ENCODE measurements at regions not wholly inside any gene's neighbourhood (a gene's known extent, or its start where the extent isn't known, plus 50 kb on each side); places are given as distances from the start of the nearest gene placed in this dataset.

DNA sequence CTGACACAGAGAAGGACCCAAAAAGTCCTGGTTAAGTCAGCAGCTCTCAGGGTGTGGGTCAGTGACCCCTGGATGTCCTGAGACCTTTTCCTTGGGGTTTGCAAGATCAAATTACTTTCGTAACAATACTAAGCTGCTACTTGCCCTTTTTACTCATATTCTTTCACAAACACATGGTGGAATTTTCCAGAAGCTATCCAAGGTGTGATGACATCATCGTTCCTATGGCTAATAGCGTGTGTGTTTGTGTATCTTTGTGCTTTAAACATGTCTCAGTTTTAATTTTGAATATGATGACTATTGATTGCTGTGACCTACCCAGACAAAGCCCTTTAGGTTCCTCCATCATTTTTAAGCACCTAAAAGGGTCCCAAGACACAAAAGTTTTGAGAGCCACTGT, 176.2 kb downstream of the PHETA1 start:
- Histone ChIP-seq H3K4me2 (no peak overlapping the region), H3K27ac (no peak overlapping the region), H3K9me3 (ENCODE audit: low read depth) (no peaks in the 10 kb centered on the region), H3K27me3 (peaks cover 4% of the 10 kb centered on the region), H3K4me1 (ENCODE audit: insufficient read depth) (no peaks in the 10 kb centered on the region), H3K4me3 (no peak overlapping the region), H3K36me3 (replicated peaks; ENCODE audit: insufficient read depth, low read depth) (no peaks in the 10 kb centered on the region), H3K9me2 (replicated peaks; ENCODE audit: insufficient read depth) (no peaks in the 10 kb centered on the region), H3K79me2 (no peaks in the 10 kb centered on the region), H2AFZ (no peak overlapping the region), H4K20me1 (ENCODE audit: insufficient read depth, poor library complexity, severe bottlenecking) (no peaks in the 10 kb centered on the region)
- no peak for DNase-seq (ENCODE audit: low spot score)
- TF ChIP-seq EZH2 (IDR thresholded peaks at IDR 0.05; ENCODE audit: borderline replicate concordance) (no peak), EZH2phosphoT487 (IDR thresholded peaks at IDR 0.05; ENCODE audit: low read depth, severe bottlenecking, unreplicated experiment) (no peak)
- TF ChIP-seq, protein P1, sequence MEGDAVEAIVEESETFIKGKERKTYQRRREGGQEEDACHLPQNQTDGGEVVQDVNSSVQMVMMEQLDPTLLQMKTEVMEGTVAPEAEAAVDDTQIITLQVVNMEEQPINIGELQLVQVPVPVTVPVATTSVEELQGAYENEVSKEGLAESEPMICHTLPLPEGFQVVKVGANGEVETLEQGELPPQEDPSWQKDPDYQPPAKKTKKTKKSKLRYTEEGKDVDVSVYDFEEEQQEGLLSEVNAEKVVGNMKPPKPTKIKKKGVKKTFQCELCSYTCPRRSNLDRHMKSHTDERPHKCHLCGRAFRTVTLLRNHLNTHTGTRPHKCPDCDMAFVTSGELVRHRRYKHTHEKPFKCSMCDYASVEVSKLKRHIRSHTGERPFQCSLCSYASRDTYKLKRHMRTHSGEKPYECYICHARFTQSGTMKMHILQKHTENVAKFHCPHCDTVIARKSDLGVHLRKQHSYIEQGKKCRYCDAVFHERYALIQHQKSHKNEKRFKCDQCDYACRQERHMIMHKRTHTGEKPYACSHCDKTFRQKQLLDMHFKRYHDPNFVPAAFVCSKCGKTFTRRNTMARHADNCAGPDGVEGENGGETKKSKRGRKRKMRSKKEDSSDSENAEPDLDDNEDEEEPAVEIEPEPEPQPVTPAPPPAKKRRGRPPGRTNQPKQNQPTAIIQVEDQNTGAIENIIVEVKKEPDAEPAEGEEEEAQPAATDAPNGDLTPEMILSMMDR (IDR thresholded peaks at IDR 0.05; ENCODE audit: poor library complexity), result no peak
- WGBS (ENCODE audit: low lambda C conversion rate, missing lambda C conversion rate), result 76% methylated on average over 3 of the region's 3 CpGs

DNA sequence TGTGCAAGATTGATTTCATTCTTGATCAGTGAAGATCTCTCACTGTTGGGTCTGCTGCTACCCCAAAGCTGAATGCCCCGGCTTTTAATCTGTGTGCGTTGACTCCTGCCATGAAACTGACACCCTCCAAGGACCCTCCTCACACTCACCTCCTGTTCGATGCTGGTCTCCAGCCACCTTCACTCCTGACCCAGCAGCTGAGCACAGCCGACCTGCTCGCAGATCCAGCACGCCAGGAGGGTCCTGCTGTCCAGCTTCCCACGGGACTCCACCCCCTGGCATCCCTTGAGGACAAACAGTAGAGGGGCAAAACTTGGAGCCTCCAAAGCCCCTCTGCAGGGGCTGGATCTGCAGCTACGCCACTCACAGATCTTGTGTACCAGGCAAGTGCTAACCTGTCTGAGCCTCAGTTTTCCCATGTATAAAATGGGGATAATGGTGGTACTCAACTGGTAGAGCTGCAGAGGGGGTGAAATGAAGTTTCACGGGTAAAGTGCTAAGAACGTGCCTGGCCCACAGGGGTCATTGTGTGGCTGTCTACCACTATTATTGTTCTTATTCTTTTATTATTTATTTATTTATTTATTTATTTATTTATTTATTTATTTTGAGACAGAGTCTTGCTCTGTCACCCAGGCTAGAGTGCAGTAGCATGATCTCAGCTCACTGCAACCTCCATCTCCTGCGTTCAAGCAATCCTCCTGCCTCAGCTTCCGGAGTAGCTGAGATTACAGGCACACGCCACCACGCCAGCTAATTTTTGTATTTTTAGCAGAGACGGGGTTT, 178.0 kb downstream of the PHETA1 start:
- no peak overlapping the region for H3K4me3 ChIP-seq
- H4K20me1 ChIP-seq (ENCODE audit: insufficient read depth, poor library complexity, severe bottlenecking), result no peaks in the 10 kb centered on the region
- H3K27ac ChIP-seq, result no peak overlapping the region
- peaks cover 4% of the 10 kb centered on the region for H3K27me3 ChIP-seq
- H3K4me1 ChIP-seq (ENCODE audit: insufficient read depth), result no peaks in the 10 kb centered on the region
- H3K36me3 ChIP-seq (replicated peaks; ENCODE audit: insufficient read depth, low read depth), result no peaks in the 10 kb centered on the region
- H3K4me2 ChIP-seq, result no peak overlapping the region
- no peak overlapping the region for H2AFZ ChIP-seq
- H3K9me2 ChIP-seq (replicated peaks; ENCODE audit: insufficient read depth), result no peaks in the 10 kb centered on the region
- H3K9me3 ChIP-seq (ENCODE audit: low read depth), result no peaks in the 10 kb centered on the region
- DNase-seq (ENCODE audit: low spot score), result no peak
- WGBS (ENCODE audit: low lambda C conversion rate, missing lambda C conversion rate), result 92% methylated on average over 14 of the region's 15 CpGs
- no peak for TF ChIP-seq EZH2 (IDR thresholded peaks at IDR 0.05; ENCODE audit: borderline replicate concordance)
- no peak for TF ChIP-seq EZH2phosphoT487 (IDR thresholded peaks at IDR 0.05; ENCODE audit: low read depth, severe bottlenecking, unreplicated experiment)
- TF ChIP-seq, protein P1 (IDR thresholded peaks at IDR 0.05; ENCODE audit: poor library complexity), result no peak
- H3K79me2 ChIP-seq, result no peaks in the 10 kb centered on the region

DNA sequence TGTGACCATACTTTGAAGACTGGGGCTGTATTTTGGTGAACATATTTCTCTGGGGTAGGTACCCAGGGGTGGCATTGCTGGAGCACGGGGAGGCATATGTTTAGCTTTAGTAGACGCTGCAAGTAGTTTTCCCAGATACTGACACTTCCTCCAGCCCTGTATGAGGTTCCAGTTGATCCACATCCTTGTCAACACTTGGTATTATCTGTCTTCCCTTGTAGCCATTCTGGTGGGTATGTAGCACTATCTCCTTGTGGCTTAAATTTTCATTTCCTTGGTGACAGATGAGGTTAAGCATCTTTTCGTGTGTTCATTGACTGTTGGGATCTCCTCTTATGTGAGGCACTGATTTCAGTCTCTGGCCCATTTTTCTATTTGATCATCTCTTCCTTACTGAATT, 179.1 kb downstream of the PHETA1 start:
- Histone ChIP-seq H3K4me2 (no peak overlapping the region), H3K27ac (no peak overlapping the region), H4K20me1 (ENCODE audit: insufficient read depth, poor library complexity, severe bottlenecking) (no peaks in the 10 kb centered on the region), H3K4me1 (ENCODE audit: insufficient read depth) (no peaks in the 10 kb centered on the region), H2AFZ (no peak overlapping the region), H3K27me3 (peaks cover 4% of the 10 kb centered on the region), H3K4me3 (no peak overlapping the region), H3K9me3 (ENCODE audit: low read depth) (no peaks in the 10 kb centered on the region), H3K79me2 (no peaks in the 10 kb centered on the region), H3K36me3 (replicated peaks; ENCODE audit: insufficient read depth, low read depth) (no peaks in the 10 kb centered on the region), H3K9me2 (replicated peaks; ENCODE audit: insufficient read depth) (no peaks in the 10 kb centered on the region)
- TF ChIP-seq, protein P1 (IDR thresholded peaks at IDR 0.05; ENCODE audit: poor library complexity), result no peak
- TF ChIP-seq EZH2phosphoT487 (IDR thresholded peaks at IDR 0.05; ENCODE audit: low read depth, severe bottlenecking, unreplicated experiment), result no peak
- TF ChIP-seq EZH2 (IDR thresholded peaks at IDR 0.05; ENCODE audit: borderline replicate concordance), result no peak
- WGBS (ENCODE audit: low lambda C conversion rate, missing lambda C conversion rate), result 88% methylated on average over 3 of the region's 3 CpGs
- DNase-seq (ENCODE audit: low spot score), result no peak

Measured in hepatocyte (in vitro differentiated cells).